MV-4-11 (cell line): ENCODE measurements at regions not wholly inside any gene's neighbourhood (a gene's known extent, or its start where the extent isn't known, plus 50 kb on each side); places are given as distances from the start of the nearest gene placed in this dataset.
A peak's percentile ranks its signal among the peaks of the same experiment; 100 is the strongest.

Experiments used
- DNase-seq: peaks from one replicate; lab custom pipeline; 2025; lab: John Stamatoyannopoulos, UW

DNA sequence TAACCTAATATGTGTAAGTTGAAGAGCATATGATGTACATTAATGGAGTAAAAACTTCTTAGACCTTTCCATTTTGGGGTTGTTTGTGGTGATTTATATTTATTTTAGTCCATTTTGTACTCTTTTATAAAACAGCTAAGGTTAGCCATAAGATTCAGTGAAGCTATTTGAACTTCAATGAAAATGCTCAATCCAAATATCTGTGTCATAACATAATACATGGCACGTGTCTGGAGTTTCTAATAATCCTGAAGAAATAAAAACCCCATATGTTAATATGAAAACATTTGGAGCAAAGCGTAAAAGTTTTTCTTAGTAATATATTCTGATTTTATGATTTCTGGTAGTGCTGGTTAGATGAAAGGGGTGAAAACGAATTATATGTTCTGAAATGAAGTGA is 1729.7 kb downstream of the PCDH9 start:
- DNase-seq = no peak

DNA sequence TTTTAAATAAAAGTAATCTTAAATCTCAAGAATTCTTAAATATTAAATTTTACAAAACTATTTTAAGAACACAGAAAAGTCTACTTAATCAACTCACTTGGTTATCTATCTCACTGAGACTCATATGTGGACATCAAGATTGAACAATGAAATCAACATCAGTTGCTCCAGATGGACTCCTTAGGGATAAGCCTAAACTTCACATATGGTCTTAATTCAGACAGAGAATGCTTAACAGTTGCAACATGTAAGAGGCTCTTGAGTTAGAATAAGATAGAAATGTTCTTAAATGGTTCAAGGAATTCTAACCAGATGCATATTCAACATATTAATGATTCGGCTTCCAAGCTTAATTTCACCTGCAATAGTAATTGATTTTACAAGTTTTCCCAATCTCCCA is 1730.9 kb downstream of the PCDH9 start:
- no peak for DNase-seq

DNA sequence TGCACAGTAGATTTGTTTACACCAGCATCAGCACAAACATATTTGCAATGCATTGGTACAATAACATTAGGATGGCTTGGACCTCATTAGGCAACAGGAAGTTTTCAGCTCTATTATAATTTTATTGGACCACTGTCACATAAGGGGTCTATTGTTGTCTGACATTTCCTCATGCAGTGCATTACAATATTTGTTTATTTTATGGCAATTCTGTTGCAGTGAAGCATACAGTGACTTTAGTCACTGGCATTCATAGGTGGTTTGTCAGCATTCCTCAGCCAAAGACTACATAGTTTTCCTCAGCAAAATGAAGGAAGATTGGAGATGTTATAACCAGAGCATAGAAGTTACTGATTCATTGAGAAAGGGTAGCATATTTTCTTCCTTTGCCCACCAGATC is 1732.9 kb downstream of the PCDH9 start:
- no peak for DNase-seq

DNA sequence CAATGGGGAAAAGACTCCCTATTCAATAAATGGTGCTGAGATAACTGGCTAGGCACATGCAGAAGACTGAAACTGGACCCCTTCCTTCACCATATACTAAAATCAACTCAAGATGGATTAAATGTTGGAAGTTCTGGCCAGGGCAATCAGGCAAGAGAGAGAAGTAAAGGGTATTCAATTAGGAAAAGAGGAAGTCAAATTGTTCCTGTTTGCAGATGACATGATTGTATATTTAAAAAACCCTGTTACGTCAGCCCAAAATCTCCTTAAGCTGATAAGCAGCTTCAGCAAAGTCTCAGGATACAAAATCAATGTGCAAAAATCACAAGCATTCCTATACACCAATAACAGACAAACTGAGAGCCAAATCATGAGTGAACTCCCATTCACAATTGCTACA is 1739.4 kb downstream of the PCDH9 start:
- peak; percentile 56 for DNase-seq

DNA sequence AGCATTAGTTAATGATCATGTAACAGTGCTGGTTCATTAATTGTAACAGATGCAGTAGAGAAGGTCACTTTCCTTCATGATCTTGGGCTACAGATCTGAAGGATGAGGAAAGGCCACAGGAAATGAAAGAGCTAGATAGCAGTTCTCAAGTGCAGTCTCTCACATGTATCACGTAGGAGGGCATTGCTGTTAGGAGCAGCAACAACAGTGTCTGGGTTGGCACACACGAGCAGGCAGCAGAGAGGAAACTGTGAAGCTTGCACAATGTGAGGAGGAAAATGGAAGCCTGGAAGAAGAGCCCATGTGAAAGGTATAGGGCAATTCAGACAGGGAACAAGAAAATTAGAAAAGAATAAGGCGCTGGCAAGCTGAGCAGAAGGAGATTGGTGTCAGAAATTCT is 1741.5 kb downstream of the PCDH9 start:
- peak; percentile 33 for DNase-seq

DNA sequence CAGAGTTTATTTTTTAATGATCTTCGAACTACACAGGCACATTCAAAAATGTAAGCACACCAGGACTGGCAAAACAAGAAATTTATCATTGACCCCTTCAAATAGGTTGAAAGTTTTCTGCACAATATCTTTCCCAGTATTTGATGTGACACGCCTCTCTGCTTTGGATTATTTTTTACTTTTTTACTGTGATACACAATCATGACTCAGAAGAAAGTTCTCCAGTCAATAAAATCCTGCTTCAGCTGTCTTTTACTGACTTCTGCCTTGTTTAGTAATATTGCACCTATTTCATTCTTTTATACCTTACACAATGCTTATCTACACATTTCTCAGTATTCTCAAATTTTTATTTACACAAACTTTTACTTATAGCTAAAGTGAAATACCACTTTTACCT is 1750.4 kb downstream of the PCDH9 start:
- no peak for DNase-seq

DNA sequence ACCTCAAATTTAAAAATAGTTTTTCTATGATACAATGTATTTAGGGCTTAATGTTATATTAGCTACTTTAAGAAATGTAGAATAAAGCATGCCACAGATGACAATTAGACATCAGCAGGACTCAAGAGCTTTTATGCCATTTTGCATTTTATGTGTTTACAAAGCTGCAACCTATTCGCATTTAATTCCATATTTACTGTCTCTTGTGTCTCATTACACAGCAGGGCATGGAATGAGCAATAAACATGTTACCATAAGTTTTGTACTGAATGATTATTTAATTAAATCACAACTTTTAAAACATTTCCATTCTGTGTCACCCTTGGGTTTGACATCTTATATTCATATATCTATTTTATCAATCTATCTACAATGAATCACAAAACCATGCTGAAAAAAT is 1756.9 kb downstream of the PCDH9 start:
- no peak for DNase-seq

DNA sequence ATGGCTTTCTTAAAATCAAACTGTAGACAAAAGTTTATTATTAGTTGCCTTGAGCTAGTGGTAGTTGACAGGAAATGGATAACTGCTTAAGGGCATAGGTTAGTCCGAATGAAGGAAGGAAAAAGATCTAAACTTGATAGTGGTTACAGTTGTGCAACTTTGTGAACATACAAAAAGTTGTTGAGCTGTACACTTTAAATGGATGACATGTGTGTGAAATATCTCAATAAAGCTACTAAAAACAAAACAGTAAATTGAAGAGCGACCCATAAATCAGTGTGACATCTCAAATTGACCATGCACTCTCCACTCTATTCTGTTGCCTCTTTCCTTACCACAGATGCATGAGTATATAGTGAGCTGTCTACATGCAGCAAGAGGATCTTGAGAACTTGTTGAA is 1757.8 kb downstream of the PCDH9 start:
- peak; percentile 64 for DNase-seq

DNA sequence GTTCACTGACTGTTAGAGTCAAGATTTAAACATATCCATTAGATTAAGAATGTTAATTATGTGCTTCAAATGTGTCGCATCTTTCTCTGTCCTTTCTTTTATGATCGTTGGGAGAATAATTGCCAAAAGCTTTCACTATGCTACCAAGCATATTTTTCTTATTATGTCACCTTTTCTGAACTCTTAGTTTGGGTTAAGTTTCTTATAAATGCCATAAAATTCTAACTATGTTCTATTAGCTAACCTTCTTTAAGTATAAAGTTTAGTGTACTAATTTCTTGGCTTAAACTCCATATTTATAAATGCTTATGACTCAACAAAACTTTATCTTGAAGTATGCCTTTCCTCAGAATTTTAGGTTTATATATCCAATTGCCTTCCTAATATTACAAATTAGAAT is 1759.4 kb downstream of the PCDH9 start:
- no peak for DNase-seq

DNA sequence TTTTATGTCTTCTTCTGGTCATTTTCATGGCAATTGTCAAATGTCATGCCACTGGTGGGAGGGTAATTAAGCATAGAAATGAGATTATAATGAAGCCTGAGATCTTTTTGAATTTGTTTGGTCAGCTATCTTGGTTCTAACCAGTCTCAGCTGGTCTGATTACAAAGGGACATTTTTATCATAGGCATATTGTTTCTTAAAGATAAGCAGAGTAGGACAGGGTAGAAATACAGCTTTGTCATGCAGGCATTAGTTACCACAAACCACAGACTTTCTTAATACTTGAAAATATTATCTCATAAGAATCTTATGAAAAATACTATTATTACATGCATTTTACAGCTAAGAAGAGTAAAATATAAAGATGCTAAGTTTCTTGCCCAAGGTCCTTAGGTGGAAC is 1761.5 kb downstream of the PCDH9 start:
- DNase-seq = peak; percentile 14

DNA sequence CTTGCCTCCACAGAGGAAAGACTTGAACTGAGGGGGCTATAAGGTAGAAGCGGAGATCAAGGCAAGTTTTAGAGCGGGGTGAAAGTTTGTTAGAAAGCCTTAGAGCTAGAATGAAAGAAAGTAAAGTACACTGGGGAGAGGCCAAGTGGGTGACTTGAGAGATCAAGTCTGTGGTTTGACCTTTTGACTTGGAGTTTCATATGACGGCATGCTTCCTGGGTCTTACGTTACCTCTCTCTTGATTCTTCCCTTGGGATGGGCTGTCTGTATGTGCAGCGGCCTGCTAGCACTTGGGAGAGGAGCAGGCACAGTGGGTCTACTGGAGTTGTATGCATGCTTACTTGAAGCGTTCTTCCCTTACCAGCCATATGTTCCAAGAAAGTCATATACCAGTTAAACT is 1768.5 kb downstream of the PCDH9 start:
- peak; percentile 45 for DNase-seq

DNA sequence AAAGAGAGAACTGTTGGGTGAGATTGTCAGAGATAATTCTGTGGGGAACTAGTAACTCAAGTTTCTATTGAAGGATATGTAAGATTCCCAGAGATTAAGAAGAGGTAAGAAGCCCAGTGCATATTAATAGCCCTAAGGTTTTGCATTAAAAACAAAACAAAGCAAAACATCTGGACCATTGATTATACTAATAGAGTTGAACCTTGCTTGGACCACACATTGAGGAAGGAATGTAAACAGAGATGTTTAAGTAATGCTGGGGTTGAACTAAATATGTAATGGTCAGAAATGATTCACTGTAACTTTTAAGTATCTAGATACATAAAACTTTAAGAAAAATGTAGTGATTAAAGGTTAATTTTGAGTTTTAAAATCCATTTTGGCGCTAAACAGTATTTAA is 1770.0 kb downstream of the PCDH9 start:
- DNase-seq = no peak

DNA sequence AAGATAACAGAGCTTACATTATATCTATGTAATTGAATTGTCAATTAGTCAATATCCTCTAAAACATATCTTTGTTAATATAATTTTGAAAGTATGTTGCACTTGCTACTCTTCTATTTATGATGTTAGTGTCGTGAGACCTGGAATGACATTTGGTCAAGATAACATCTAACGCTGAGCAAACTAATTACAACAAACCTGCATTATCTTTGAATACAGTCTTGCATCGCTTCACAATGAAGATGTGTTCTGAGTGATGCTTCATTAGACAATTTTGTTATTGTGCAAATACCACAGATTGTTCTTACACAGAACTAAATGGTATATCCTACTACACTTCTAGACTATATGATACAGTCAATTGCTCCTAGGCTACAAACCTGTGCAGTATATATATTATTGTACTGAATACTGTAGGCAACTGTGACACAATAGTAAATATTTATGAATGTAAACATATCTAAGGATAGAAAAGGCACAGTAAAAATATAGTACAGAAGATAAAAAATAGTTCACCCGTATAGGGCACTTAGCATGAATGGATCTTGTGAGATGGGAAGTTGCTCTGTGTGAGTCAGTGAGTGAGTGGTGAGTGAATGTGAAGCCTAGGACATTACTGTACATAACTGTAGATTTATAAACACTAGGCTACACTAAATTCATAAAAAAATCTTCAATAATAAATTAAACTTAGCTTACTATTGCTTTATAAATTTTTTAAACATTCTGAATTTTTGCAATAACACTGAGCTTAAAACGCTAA is 1773.8 kb downstream of the PCDH9 start:
- no peak for DNase-seq

DNA sequence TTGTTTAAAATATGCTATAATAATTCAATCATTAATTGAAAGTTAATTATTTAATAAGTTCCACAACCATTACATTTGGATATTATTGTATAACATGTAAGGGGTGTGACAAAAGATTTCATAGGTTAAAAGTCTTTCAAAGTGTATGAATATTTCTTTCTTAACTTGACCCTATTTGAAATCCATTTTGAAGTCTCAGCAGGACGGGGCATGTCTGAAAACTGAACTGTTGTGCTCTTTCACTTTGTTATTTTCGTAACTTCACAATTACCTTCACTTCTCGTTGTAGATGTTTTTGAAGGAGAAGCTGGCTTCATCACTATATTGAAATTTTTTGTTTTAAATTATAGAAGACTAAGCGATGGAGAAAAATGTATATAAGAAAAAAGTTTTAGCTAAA is 1775.7 kb downstream of the PCDH9 start:
- no peak for DNase-seq

DNA sequence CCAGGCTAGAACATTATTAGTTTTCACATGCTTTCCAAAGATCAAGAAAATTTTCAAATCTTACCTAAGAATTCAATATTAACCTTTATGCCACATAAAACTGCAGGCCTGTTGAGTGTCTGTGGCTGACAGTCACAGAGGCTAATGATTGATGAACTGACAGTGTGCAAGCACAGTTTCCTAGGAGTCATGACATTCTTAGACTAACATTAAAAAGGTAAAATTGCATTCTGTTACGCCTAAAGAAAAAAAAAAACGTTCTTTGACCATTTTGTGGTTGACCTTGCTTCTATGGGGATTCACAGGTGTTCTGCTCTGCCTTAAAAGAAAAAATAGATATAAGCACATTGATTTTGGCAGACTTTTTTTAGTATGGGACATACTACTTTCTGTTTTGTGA is 1776.2 kb downstream of the PCDH9 start:
- DNase-seq = no peak

DNA sequence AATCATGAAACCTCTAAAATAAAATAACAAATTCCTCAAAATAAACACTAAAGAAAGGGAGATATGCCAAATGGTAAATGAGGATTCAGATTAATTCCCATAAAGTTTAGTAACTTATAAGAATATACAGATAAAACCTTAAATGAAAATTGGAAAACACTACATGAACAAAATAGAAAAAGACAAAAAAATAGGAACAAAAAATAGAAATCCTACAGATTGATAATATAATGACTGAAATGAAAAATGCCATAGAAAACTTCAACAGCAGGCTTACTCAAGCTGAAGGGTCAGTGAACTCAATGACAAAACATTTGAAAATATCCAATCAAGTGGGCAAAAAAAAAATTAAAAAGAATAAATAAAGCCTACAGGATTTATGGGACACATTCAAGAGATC is 1784.8 kb downstream of the PCDH9 start:
- DNase-seq = no peak

DNA sequence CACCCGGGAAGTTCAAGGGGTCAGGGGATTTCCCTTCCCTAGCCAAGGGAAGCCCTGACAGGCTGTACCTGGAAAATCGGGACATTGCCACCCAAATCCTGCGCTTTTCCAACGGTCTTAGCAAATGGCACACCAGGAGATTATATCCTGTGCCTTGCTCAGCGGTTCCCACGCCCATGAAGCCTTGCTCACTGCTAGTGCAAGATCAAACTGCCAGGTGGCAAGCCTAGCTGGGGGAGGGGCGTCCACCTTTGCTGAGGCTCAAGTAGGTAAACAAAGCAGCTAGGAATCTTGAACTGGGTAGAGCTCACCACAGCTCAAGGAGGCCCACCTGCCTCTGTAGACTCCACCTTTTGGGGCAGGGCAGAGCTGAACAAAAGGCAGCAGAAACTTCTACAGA is 1794.5 kb downstream of the PCDH9 start:
- no peak for DNase-seq

DNA sequence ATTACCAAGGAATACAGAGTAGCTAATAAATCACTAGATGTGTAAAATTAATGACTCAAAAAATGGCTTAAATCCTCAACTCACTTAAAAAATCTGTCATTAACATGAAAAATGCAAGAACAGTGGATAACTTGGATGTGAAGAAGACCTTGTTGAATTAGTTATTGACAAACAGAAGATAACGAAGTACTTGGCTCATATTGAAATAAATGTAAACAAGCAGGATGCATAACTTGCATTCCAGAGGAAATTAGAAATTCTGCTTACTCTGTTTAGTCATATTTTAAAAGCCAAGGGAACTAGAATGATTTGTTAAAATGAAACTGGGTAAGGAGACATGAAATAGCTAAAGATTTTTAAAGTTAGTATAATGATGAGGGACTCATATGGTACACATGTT is 1812.2 kb downstream of the PCDH9 start:
- no peak for DNase-seq

DNA sequence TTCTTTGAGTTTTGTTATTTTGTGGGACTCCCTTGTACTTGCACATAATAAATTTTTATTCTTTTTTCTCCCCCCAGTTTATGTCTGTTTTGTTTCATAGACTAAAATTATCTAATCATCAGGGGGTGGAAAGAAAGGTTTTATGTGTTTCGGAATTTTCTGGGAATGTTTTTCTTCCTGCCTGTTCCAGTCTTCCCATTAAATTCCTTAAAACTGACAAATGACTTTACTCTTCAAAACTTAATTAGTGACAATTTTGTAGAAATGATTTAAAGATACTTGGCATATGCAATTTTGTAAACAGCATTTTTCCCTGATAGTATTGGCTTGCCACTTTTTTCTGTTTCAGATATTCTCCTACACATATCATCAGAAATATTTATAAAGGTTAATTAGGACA is 1813.4 kb downstream of the PCDH9 start:
- DNase-seq = no peak

DNA sequence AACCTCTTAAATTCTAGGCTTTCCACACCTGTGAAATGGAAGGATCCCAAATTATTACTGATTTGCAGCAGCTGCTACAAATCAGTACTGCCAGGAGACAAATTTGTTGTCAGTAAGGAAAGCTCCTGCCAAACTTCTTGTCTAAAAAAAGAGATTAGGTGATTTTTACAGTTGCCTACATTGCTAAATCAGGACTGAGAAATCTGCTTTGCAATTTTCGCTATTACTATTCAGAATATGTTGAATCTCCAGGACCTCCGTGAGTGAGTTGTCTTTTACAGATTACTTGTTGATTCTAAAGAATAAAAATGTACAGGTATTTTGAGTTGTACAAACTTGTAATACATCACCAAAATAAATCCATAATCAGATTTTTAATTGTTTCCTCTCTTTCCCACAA is 1815.9 kb downstream of the PCDH9 start:
- DNase-seq = no peak

DNA sequence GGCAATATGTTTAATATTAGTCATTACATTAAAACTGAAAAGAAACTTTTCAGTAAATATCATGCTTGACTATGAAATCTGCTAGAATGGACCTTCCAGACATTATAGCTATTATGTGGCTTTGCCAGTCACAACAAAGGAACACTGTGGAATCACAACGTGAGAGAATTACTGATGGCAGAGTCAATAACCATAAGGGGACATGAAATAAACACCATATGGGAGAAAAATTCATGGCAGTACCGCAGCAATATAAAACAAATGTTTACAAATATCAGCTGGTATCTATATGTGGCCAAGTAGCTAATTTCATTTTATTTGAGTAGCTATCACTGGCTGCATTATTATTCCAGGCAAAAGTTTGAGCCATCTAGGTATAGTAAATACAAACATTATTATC is 1818.6 kb downstream of the PCDH9 start:
- DNase-seq = no peak

DNA sequence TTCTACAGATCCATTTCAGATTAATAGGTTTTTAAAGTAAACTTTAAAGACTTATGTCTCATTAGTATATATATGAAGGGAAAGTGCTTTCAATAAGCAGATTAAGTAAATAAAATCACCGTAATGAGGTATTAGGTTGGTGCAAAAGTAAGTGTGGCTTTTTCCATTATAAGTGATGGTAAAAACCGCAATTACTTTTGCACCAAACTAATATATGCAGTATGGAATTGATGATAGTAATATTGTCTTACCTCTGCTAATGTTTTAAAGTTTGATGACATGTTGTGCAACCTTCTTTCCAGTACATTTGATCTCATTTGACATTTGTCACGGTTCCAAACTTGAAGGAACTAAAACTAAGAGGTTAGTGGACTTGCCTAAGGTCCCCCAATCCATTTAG is 1819.3 kb downstream of the PCDH9 start:
- no peak for DNase-seq

DNA sequence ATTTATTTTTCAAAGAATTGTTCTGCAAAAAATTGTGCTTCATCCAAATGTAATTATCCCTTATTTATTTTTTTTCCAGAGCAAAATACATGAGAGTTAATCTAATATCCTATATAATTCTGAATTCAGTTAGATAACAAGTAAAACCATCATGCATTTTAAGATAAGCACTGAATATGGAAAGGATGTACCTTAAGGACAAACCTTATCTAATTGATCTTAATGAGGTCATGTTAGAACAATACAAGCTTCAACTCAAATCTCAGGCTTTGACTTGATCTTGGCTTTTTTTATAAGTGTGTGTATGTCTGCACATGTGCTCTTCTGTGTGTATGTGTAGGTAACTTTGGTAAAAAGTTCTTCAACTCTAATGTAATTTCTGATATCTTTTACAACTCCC is 1828.8 kb downstream of the PCDH9 start:
- no peak for DNase-seq

DNA sequence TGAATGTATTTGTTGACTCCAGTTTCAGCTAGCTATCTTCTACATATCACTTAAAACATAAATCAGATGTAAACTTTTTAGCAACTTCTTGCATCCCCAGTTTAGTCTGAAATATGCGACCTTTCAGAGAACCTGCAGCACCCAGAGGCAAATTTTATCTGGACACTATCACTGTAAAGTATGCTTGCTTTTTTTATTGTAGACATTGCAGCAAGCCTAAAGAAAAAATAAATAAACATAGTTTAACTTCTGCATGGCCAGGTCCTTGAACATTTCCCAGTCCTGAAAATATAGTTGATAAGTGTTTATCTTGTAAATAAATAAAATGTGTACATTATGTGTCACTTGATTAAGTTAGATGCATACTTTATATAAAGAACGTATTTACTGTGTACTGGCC is 1829.4 kb downstream of the PCDH9 start:
- no peak for DNase-seq
